GM23338 (cell line): ENCODE measurements at regions not wholly inside any gene's neighbourhood (a gene's known extent, or its start where the extent isn't known, plus 50 kb on each side); places are given as distances from the start of the nearest gene placed in this dataset.

Experiments used
- ATAC-seq: fragments of 200-7000 bp; cut with Tn5 transposase; 3 replicates; pipeline ENCODE4 v1.9.1; 2020
- DNase-seq: peaks from one replicate; pipeline ENCODE4 v3.0.0-alpha.2; 2015; ENCODE audit warnings: low spot score
- H2AFZ ChIP-seq: fragments of 200-600 bp; sonication (generic); 2 replicates; pipeline ENCODE4 v1.8.0; 2016; ENCODE audit warnings: antibody characterized with exemption, mild to moderate bottlenecking, moderate library complexity
- H3F3A ChIP-seq: fragments of 200-600 bp; sonication (generic); replicated peaks from 2 replicates; pipeline ENCODE4 v1.8.0; 2017; ENCODE audit warnings: antibody characterized with exemption, mixed run types, low read depth
- H3K27ac ChIP-seq: fragments of 200-600 bp; sonication (generic); 2 replicates; pipeline ENCODE4 v1.6.1; 2016; ENCODE audit warnings: low read depth
- H3K27me3 ChIP-seq: fragments of 200-600 bp; sonication (generic); 2 replicates; pipeline ENCODE4 v1.8.0; 2016; ENCODE audit warnings: mild to moderate bottlenecking, mixed run types, moderate library complexity; ENCODE audit not compliant: insufficient read depth
- H3K36me3 ChIP-seq: fragments of 200-600 bp; sonication (generic); 2 replicates; pipeline ENCODE4 v1.8.0; 2016; ENCODE audit warnings: mild to moderate bottlenecking; ENCODE audit not compliant: insufficient read depth
- H3K4me1 ChIP-seq: fragments of 200-600 bp; sonication (generic); 2 replicates; pipeline ENCODE4 v1.8.0; 2016; ENCODE audit warnings: mild to moderate bottlenecking, moderate library complexity; ENCODE audit not compliant: insufficient read depth
- H3K4me2 ChIP-seq: fragments of 200-600 bp; sonication (generic); 2 replicates; pipeline ENCODE4 v1.7.1; 2017; ENCODE audit warnings: mixed run types
- H3K4me3 ChIP-seq: fragments of 200-600 bp; sonication (generic); 2 replicates; pipeline ENCODE4 v1.6.1; 2016; ENCODE audit warnings: mixed run types
- H3K79me2 ChIP-seq: fragments of 200-600 bp; sonication (generic); replicated peaks from 2 replicates; pipeline ENCODE4 v1.8.0; 2017; ENCODE audit warnings: mild to moderate bottlenecking; ENCODE audit not compliant: insufficient read depth
- H3K9me2 ChIP-seq: fragments of 200-600 bp; sonication (generic); 2 replicates; pipeline ENCODE4 v1.8.0; 2017; ENCODE audit not compliant: insufficient read depth
- H4K20me1 ChIP-seq: fragments of 200-600 bp; sonication (generic); replicated peaks from 2 replicates; pipeline ENCODE4 v1.8.0; 2017; ENCODE audit warnings: mild to moderate bottlenecking; ENCODE audit not compliant: insufficient read depth
- H3K27ac Mint-ChIP-seq: 2 replicates; pipeline ENCODE4 v1.8.0; 2020; ENCODE audit warnings: inconsistent platforms, mild to moderate bottlenecking, moderate library complexity, mixed read lengths
- H3K27me3 Mint-ChIP-seq: 3 replicates; pipeline ENCODE4 v1.8.0; 2022; ENCODE audit warnings: low read depth, mild to moderate bottlenecking, moderate library complexity, mixed read lengths, inconsistent platforms; ENCODE audit not compliant: insufficient read depth, poor library complexity
- H3K36me3 Mint-ChIP-seq: 3 replicates; pipeline ENCODE4 v1.8.0; 2021; ENCODE audit warnings: low read depth, mild to moderate bottlenecking, inconsistent platforms, moderate library complexity, mixed read lengths
- H3K4me1 Mint-ChIP-seq: 3 replicates; pipeline ENCODE4 v1.8.0; 2020; ENCODE audit warnings: mild to moderate bottlenecking, inconsistent platforms, mixed read lengths
- H3K4me3 Mint-ChIP-seq: 3 replicates; pipeline ENCODE4 v1.8.0; 2021; ENCODE audit warnings: moderate library complexity, mild to moderate bottlenecking, inconsistent platforms, mixed read lengths
- H3K9me3 Mint-ChIP-seq: 3 replicates; pipeline ENCODE4 v1.8.0; 2020; ENCODE audit warnings: moderate library complexity, mild to moderate bottlenecking, inconsistent platforms, mixed read lengths
- CREB1 ChIP-seq: fragments of 250-450 bp; sonication (Bioruptor Pico); IDR thresholded peaks from 2 replicates; pipeline ENCODE4 v1.5.0; 2020; ENCODE audit warnings: low read depth, mild to moderate bottlenecking, moderate library complexity
- CTCF ChIP-seq, 2 experiments: fragments of 200-600 bp in 1 of 2; sonication (generic) in 1 of 2; conservative IDR thresholded peaks; 2 replicates each; pipeline versions ENCODE4 v1.5.1 to v1.6.1; 2016 to 2017; ENCODE audit warnings: antibody characterized with exemption in 2 of 2, low read depth in 2 of 2, mild to moderate bottlenecking in 2 of 2, moderate library complexity in 1 of 2
- ETS1 ChIP-seq: IDR thresholded peaks from 2 replicates; pipeline ENCODE4 v1.6.1; 2016; ENCODE audit warnings: antibody characterized with exemption
- EZH2 ChIP-seq: fragments of 200-600 bp; sonication (generic); IDR thresholded peaks from one replicate; pipeline ENCODE4 v1.8.0; 2017; ENCODE audit warnings: antibody characterized with exemption, mild to moderate bottlenecking, low read depth; ENCODE audit not compliant: unreplicated experiment
- EZH2phosphoT487 ChIP-seq: fragments of 200-600 bp; sonication (generic); IDR thresholded peaks from one replicate; pipeline ENCODE4 v1.8.1; 2018; ENCODE audit warnings: antibody characterized with exemption; ENCODE audit not compliant: unreplicated experiment
- JUNB ChIP-seq: IDR thresholded peaks from one replicate; pipeline ENCODE4 v1.6.1; 2016; ENCODE audit warnings: antibody characterized with exemption; ENCODE audit not compliant: unreplicated experiment
- NANOG ChIP-seq: IDR thresholded peaks from 2 replicates; pipeline ENCODE4 v1.6.1; 2016; ENCODE audit warnings: antibody characterized with exemption, borderline replicate concordance
- POLR2AphosphoS5 ChIP-seq: IDR thresholded peaks from 2 replicates; pipeline ENCODE4 v1.6.1; 2016; ENCODE audit warnings: antibody characterized with exemption, low read depth
- STAT1 ChIP-seq: IDR thresholded peaks from one replicate; pipeline ENCODE4 v1.6.1; 2016; ENCODE audit warnings: antibody characterized with exemption; ENCODE audit not compliant: unreplicated experiment
- ZNF114 ChIP-seq: fragments of 250-450 bp; sonication (Bioruptor Pico); IDR thresholded peaks from 2 replicates; pipeline ENCODE4 v1.5.0; 2020; ENCODE audit warnings: mild to moderate bottlenecking, moderate library complexity
- ZNF331 ChIP-seq: fragments of 250-450 bp; sonication (Bioruptor Pico); IDR thresholded peaks from 2 replicates; pipeline ENCODE4 v1.5.0; 2020; ENCODE audit warnings: low read depth, mild to moderate bottlenecking, moderate library complexity
- TF ChIP-seq, protein P1 (sequence below): fragments of 250-450 bp; sonication (Bioruptor Pico); IDR thresholded peaks from 2 replicates; pipeline ENCODE4 v1.5.0; 2020; ENCODE audit warnings: mild to moderate bottlenecking, moderate library complexity
- TF ChIP-seq, protein P2 (sequence below): IDR thresholded peaks from one replicate; pipeline ENCODE4 v1.6.1; 2018; ENCODE audit warnings: antibody characterized with exemption; ENCODE audit not compliant: unreplicated experiment

- Histone ChIP-seq H3K36me3 (no peaks in the 10 kb centered on the region), H3K9me2 (peaks cover 3% of the 10 kb centered on the region; the same call in 1 of the 2 replicates)
Measured at GRCh38 chr1:230493264-230493663, 67.1 kb upstream of the PGBD5 start.

More at GRCh38 chr1:230493264-230493663, 67.1 kb upstream of the PGBD5 start:
- Mint-ChIP-seq H3K36me3 (no peaks in the 10 kb centered on the region; the same call in 2 of the 3 replicates), H3K9me3 (no peaks in the 10 kb centered on the region; the same call in 1 of the 3 replicates), H3K4me3 (no peak overlapping the region), H3K27ac (no peak overlapping the region), H3K4me1 (peaks cover 4% of the 10 kb centered on the region; the same call in 1 of the 3 replicates), H3K27me3 (peaks cover 5% of the 10 kb centered on the region)
- Histone ChIP-seq H3K79me2 (no peaks in the 10 kb centered on the region), H4K20me1 (no peaks in the 10 kb centered on the region), H3K4me1 (no peaks in the 10 kb centered on the region), H2AFZ (no peak overlapping the region), H3F3A (no peaks in the 10 kb centered on the region), H3K27me3 (no peaks in the 10 kb centered on the region), H3K4me2 (no peak overlapping the region), H3K4me3 (no peak overlapping the region), H3K27ac (no peak overlapping the region)
- no peak for ATAC-seq
- DNase-seq: no peak
- TF ChIP-seq STAT1: no peak
- TF ChIP-seq JUNB: no peak
- TF ChIP-seq EZH2: no peak
- no peak for TF ChIP-seq CREB1
- TF ChIP-seq ZNF331 (CRISPR knock-in tag): no peak
- TF ChIP-seq, protein P1, sequence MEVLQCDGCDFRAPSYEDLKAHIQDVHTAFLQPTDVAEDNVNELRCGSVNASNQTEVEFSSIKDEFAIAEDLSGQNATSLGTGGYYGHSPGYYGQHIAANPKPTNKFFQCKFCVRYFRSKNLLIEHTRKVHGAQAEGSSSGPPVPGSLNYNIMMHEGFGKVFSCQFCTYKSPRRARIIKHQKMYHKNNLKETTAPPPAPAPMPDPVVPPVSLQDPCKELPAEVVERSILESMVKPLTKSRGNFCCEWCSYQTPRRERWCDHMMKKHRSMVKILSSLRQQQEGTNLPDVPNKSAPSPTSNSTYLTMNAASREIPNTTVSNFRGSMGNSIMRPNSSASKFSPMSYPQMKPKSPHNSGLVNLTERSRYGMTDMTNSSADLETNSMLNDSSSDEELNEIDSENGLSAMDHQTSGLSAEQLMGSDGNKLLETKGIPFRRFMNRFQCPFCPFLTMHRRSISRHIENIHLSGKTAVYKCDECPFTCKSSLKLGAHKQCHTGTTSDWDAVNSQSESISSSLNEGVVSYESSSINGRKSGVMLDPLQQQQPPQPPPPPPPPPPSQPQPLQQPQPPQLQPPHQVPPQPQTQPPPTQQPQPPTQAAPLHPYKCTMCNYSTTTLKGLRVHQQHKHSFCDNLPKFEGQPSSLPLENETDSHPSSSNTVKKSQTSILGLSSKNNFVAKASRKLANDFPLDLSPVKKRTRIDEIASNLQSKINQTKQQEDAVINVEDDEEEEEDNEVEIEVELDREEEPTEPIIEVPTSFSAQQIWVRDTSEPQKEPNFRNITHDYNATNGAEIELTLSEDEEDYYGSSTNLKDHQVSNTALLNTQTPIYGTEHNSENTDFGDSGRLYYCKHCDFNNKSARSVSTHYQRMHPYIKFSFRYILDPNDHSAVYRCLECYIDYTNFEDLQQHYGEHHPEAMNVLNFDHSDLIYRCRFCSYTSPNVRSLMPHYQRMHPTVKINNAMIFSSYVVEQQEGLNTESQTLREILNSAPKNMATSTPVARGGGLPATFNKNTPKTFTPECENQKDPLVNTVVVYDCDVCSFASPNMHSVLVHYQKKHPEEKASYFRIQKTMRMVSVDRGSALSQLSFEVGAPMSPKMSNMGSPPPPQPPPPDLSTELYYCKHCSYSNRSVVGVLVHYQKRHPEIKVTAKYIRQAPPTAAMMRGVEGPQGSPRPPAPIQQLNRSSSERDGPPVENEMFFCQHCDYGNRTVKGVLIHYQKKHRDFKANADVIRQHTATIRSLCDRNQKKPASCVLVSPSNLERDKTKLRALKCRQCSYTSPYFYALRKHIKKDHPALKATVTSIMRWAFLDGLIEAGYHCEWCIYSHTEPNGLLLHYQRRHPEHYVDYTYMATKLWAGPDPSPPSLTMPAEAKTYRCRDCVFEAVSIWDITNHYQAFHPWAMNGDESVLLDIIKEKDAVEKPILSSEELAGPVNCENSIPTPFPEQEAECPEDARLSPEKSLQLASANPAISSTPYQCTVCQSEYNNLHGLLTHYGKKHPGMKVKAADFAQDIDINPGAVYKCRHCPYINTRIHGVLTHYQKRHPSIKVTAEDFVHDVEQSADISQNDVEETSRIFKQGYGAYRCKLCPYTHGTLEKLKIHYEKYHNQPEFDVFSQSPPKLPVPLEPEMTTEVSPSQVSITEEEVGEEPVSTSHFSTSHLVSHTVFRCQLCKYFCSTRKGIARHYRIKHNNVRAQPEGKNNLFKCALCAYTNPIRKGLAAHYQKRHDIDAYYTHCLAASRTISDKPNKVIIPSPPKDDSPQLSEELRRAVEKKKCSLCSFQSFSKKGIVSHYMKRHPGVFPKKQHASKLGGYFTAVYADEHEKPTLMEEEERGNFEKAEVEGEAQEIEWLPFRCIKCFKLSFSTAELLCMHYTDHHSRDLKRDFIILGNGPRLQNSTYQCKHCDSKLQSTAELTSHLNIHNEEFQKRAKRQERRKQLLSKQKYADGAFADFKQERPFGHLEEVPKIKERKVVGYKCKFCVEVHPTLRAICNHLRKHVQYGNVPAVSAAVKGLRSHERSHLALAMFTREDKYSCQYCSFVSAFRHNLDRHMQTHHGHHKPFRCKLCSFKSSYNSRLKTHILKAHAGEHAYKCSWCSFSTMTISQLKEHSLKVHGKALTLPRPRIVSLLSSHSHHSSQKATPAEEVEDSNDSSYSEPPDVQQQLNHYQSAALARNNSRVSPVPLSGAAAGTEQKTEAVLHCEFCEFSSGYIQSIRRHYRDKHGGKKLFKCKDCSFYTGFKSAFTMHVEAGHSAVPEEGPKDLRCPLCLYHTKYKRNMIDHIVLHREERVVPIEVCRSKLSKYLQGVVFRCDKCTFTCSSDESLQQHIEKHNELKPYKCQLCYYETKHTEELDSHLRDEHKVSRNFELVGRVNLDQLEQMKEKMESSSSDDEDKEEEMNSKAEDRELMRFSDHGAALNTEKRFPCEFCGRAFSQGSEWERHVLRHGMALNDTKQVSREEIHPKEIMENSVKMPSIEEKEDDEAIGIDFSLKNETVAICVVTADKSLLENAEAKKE (CRISPR knock-in tag): no peak
- no peak for TF ChIP-seq CTCF (conservative IDR thresholded peaks at IDR 0.05; ENCODE audit: low read depth in 2 of 2)
- TF ChIP-seq POLR2AphosphoS5: no peak
- TF ChIP-seq ETS1: no peak
- TF ChIP-seq EZH2phosphoT487: no peak
- no peak for TF ChIP-seq ZNF114 (CRISPR knock-in tag)
- TF ChIP-seq NANOG: no peak
- TF ChIP-seq, protein P2, sequence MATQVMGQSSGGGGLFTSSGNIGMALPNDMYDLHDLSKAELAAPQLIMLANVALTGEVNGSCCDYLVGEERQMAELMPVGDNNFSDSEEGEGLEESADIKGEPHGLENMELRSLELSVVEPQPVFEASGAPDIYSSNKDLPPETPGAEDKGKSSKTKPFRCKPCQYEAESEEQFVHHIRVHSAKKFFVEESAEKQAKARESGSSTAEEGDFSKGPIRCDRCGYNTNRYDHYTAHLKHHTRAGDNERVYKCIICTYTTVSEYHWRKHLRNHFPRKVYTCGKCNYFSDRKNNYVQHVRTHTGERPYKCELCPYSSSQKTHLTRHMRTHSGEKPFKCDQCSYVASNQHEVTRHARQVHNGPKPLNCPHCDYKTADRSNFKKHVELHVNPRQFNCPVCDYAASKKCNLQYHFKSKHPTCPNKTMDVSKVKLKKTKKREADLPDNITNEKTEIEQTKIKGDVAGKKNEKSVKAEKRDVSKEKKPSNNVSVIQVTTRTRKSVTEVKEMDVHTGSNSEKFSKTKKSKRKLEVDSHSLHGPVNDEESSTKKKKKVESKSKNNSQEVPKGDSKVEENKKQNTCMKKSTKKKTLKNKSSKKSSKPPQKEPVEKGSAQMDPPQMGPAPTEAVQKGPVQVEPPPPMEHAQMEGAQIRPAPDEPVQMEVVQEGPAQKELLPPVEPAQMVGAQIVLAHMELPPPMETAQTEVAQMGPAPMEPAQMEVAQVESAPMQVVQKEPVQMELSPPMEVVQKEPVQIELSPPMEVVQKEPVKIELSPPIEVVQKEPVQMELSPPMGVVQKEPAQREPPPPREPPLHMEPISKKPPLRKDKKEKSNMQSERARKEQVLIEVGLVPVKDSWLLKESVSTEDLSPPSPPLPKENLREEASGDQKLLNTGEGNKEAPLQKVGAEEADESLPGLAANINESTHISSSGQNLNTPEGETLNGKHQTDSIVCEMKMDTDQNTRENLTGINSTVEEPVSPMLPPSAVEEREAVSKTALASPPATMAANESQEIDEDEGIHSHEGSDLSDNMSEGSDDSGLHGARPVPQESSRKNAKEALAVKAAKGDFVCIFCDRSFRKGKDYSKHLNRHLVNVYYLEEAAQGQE: no peak
